CD4-positive, alpha-beta T cell (primary cell): ENCODE measurements at regions not wholly inside any gene's neighbourhood (a gene's known extent, or its start where the extent isn't known, plus 50 kb on each side); places are given as distances from the start of the nearest gene placed in this dataset.
A peak's percentile ranks its signal among the peaks of the same experiment; 100 is the strongest.

Source experiments
- ATAC-seq: fragments of 200-7000 bp; cut with Tn5 transposase; one replicate; pipeline ENCODE4 v1.10.0; 2022; ENCODE audit warnings: mild to moderate bottlenecking; ENCODE audit not compliant: poor library complexity
- CTCF ChIA-PET: fragments of 350-600 bp; sonication (Branson Sonifier 250); formaldehyde crosslinking; loops from one replicate; lab custom pipeline; 2021; ENCODE audit warnings: antibody characterized with exemption, inconsistent platforms; lab: Charles Lee
- POLR2A ChIA-PET: fragments of 350-600 bp; sonication (Branson Sonifier 250); formaldehyde crosslinking; loops from one replicate; lab custom pipeline; 2021; ENCODE audit warnings: antibody characterized with exemption, inconsistent platforms; lab: Charles Lee
- DNase-seq, 14 experiments: peaks; one replicate each; pipeline ENCODE4 v3.0.0-alpha.2; 2013 to 2020; ENCODE audit warnings: mixed read lengths in 2 of 14
- H3K27ac ChIP-seq, 2 donors: one replicate each; pipeline versions ENCODE4 v1.5.1 to v1.7.0; 2013; ENCODE audit warnings: low read length in 2 of 2, low read depth in 1 of 2, mild to moderate bottlenecking in 1 of 2
- H3K27me3 ChIP-seq, 2 experiments: 1 replicate in 1 of 2; 2 replicates in 1 of 2; pipeline versions ENCODE4 v1.6.1 to v1.7.0; 2013; ENCODE audit warnings: low read length in 2 of 2, control low read depth in 1 of 2, mild to moderate bottlenecking in 1 of 2, moderate library complexity in 1 of 2; ENCODE audit not compliant: insufficient read depth in 2 of 2, control insufficient read depth in 1 of 2
- H3K36me3 ChIP-seq: one replicate; pipeline ENCODE4 v1.6.1; 2013; ENCODE audit warnings: low read length, control low read depth; ENCODE audit not compliant: insufficient read depth
- H3K4me1 ChIP-seq: one replicate; pipeline ENCODE4 v1.6.1; 2013; ENCODE audit warnings: low read length, control low read depth; ENCODE audit not compliant: insufficient read depth
- H3K4me3 ChIP-seq: one replicate; pipeline ENCODE4 v1.5.1; 2013; ENCODE audit warnings: mild to moderate bottlenecking, low read length, moderate library complexity
- H3K9me3 ChIP-seq, 2 experiments: 1 replicate in 1 of 2; 2 replicates in 1 of 2; pipeline versions ENCODE4 v1.6.1 to v1.7.0; 2013; ENCODE audit warnings: low read length in 2 of 2, mild to moderate bottlenecking in 2 of 2, control low read depth in 1 of 2, moderate library complexity in 1 of 2; ENCODE audit not compliant: control insufficient read depth in 1 of 2, insufficient read depth in 1 of 2
- H3K27ac Mint-ChIP-seq: one replicate; pipeline ENCODE4 v1.8.0; 2020; ENCODE audit warnings: mixed read lengths
- H3K27me3 Mint-ChIP-seq: one replicate; pipeline ENCODE4 v1.8.0; 2021; ENCODE audit warnings: mixed read lengths
- H3K36me3 Mint-ChIP-seq: one replicate; pipeline ENCODE4 v1.8.0; 2021; ENCODE audit warnings: low read depth, mixed read lengths
- H3K4me1 Mint-ChIP-seq: one replicate; pipeline ENCODE4 v1.8.0; 2021; ENCODE audit warnings: low read depth, mixed read lengths
- H3K4me3 Mint-ChIP-seq: one replicate; pipeline ENCODE4 v1.8.0; 2020; ENCODE audit warnings: mild to moderate bottlenecking, mixed read lengths
- H3K9me3 Mint-ChIP-seq: one replicate; pipeline ENCODE4 v1.8.0; 2020; ENCODE audit warnings: mixed read lengths
- CTCF ChIP-seq: fragments of 200-600 bp; IDR thresholded peaks from one replicate; pipeline ENCODE4 v1.8.0; 2022; ENCODE audit warnings: antibody characterized with exemption, mild to moderate bottlenecking
- intact Hi-C, 2 experiments: fragments of 100-400 bp; cut with DNase I in 1 of 2; cut with micrococcal nuclease in 1 of 2; formaldehyde crosslinking; loops; one replicate each; pipeline versions ENCODE4 v1.15.1 to v1.9.0; 2023 to 2025; cut with DNase I, micrococcal nuclease

- no peak overlapping the region for H3K4me3 ChIP-seq
- ChIA-PET CTCF (no interaction called here), POLR2A (no interaction called here)
Measured at GRCh38 chr6:4318321-4318720, 182.9 kb upstream of the ECI2 start.

GRCh38 chr6:4316867-4317400 is 181.6 kb upstream of the ECI2 start:
- Mint-ChIP-seq H3K4me3 (no peak overlapping the region), H3K27me3 (peaks cover 39% of the 10 kb centered on the region), H3K27ac (no peak overlapping the region), H3K4me1 (no peaks in the 10 kb centered on the region), H3K9me3 (peaks cover 15% of the 10 kb centered on the region), H3K36me3 (no peaks in the 10 kb centered on the region)
- H3K27me3 ChIP-seq = peaks cover 0 to 3% of the 10 kb centered on the region in 2 experiments
- TF ChIP-seq CTCF = no peak
- intact Hi-C loops = no loop called here
- POLR2A ChIA-PET = no interaction called here
- H3K4me3 ChIP-seq = no peak overlapping the region
- DNase-seq = peak in 2 of 14 experiments; percentile 32 to 45
- CTCF ChIA-PET = no interaction called here
- no peaks in the 10 kb centered on the region for H3K36me3 ChIP-seq
- H3K27ac ChIP-seq = no peak overlapping the region
- ATAC-seq = no peak
- H3K4me1 ChIP-seq = no peaks in the 10 kb centered on the region
- H3K9me3 ChIP-seq = peaks cover 4 to 16% of the 10 kb centered on the region in 2 experiments

More at GRCh38 chr6:4318321-4318720, 182.9 kb upstream of the ECI2 start:
- Histone ChIP-seq H3K36me3 (no peaks in the 10 kb centered on the region), H3K27ac (no peak overlapping the region), H3K4me1 (no peaks in the 10 kb centered on the region), H3K9me3 (peaks cover 3 to 4% of the 10 kb centered on the region in 2 experiments), H3K27me3 (peaks cover 0 to 3% of the 10 kb centered on the region in 2 experiments)
- Mint-ChIP-seq H3K4me1 (no peaks in the 10 kb centered on the region), H3K4me3 (no peak overlapping the region), H3K36me3 (no peaks in the 10 kb centered on the region), H3K27ac (no peak overlapping the region), H3K9me3 (peaks cover 12% of the 10 kb centered on the region), H3K27me3 (peaks cover 51% of the 10 kb centered on the region)
- DNase-seq = no peak
- ATAC-seq = no peak
- intact Hi-C loops = no loop called here
- no peak for TF ChIP-seq CTCF

- Mint-ChIP-seq H3K27ac (no peak overlapping the region), H3K9me3 (peaks cover 27% of the 10 kb centered on the region), H3K4me1 (no peaks in the 10 kb centered on the region), H3K36me3 (no peaks in the 10 kb centered on the region), H3K27me3 (peaks cover 25% of the 10 kb centered on the region), H3K4me3 (no peak overlapping the region)
- Histone ChIP-seq H3K27ac (no peak overlapping the region), H3K4me3 (no peak overlapping the region), H3K27me3 (peaks cover 0 to 3% of the 10 kb centered on the region in 2 experiments), H3K9me3 (peaks cover 4 to 25% of the 10 kb centered on the region in 2 experiments), H3K36me3 (no peaks in the 10 kb centered on the region), H3K4me1 (no peaks in the 10 kb centered on the region)
- DNase-seq (no peak), ATAC-seq (no peak)
- intact Hi-C loops = no loop called here
- ChIA-PET CTCF (no interaction called here), POLR2A (no interaction called here)
- TF ChIP-seq CTCF = no peak
Measured at GRCh38 chr6:4314201-4314707, 178.9 kb upstream of the ECI2 start.
